Thyroid gland (tissue), 4 donors: ENCODE measurements at regions not wholly inside any gene's neighbourhood (a gene's known extent, or its start where the extent isn't known, plus 50 kb on each side); places are given as distances from the start of the nearest gene placed in this dataset.

Experiments
- DNase-seq, 2 donors: peaks; one replicate each; pipeline ENCODE4 v3.0.0-alpha.2; 2019
- H3K27ac ChIP-seq, 3 donors: fragments of 200-600 bp; sonication (generic); 1 replicate in 2 of 3; 2 replicates in 1 of 3; pipeline ENCODE4 v1.5.1; 2016 to 2019; ENCODE audit warnings: mild to moderate bottlenecking in 1 of 3, moderate library complexity in 1 of 3
- H3K27me3 ChIP-seq: fragments of 200-600 bp; sonication (generic); one replicate; pipeline ENCODE4 v1.5.1; 2019
- H3K36me3 ChIP-seq, 2 donors: fragments of 200-600 bp; sonication (generic); one replicate each; pipeline ENCODE4 v1.5.1; 2016 to 2019
- H3K4me1 ChIP-seq, 2 donors: fragments of 200-600 bp; sonication (generic); one replicate each; pipeline ENCODE4 v1.5.1; 2017 to 2019
- H3K4me3 ChIP-seq, 3 donors: fragments of 200-600 bp; sonication (generic); replicated peaks in 1 of 3; 1 replicate in 2 of 3; 2 replicates in 1 of 3; pipeline ENCODE4 v1.5.1; 2016; ENCODE audit warnings: mild to moderate bottlenecking in 1 of 3
- H3K9me3 ChIP-seq: fragments of 200-600 bp; sonication (generic); one replicate; pipeline ENCODE4 v1.5.1; 2017
- POLR2A ChIP-seq, 2 donors: fragments of 450-650 bp; IDR thresholded peaks; one replicate each; pipeline ENCODE4 v1.6.1; 2017; ENCODE audit warnings: antibody characterized with exemption in 2 of 2, mild to moderate bottlenecking in 2 of 2, moderate library complexity in 1 of 2
- WGBS, 2 donors: methylation state at CpG; one replicate each; pipeline ENCODE4 v1.1.5; 2017; 5-methylcytosine and 5-hydroxymethylcytosine counted together
- intact Hi-C: fragments of 100-400 bp; cut with DNase I; formaldehyde crosslinking; loops from one replicate; pipeline ENCODE4 v1.15.1; 2023
- TF ChIP-seq, protein P1 (sequence below), 6 experiments: fragments of 200-600 bp in 3 of 6; fragments of 450-650 bp in 3 of 6; sonication (generic) in 3 of 6; IDR thresholded peaks; one replicate each; pipeline ENCODE4 v1.5.1; 2016 to 2019; ENCODE audit warnings: antibody characterized with exemption in 6 of 6, mild to moderate bottlenecking in 2 of 6, inconsistent platforms in 1 of 6, moderate library complexity in 1 of 6

DNA sequence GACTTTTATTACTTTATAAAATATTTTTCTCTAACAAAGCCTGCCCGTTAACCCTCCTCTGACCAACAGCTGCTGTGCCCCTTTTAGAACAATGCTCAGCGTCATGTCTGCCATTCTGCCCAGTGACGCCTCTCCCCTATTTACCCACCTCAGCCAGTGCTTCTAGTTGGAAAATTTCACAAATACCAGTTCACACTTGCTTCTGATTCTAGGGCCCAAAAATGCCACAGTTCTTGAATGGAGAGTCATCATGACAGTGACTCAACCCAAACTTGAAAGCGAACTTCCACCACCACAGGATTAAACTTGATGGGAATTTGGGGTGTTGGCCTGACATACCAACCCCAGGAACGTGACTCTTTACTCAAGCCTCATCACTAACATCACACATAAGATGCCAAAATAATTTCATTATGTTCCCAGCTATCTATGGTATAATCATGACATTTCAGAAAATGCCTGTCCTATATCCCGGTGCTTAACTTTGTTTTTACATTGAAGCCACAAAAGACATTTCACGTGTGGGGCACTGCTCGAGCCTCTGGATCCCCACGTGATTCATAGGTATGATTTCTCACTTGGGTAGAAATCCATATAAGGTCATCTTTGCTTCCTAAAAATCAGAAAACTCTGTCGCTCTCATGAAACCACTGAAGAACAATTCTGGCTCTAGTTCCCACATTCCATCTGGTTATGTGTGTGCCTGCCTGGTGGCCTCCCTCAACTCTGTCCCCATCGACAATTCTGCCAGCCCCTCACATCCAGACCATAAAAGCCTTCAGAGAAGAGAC lies 220.9 kb downstream of the ACTL7B start:
- intact Hi-C loops, result no loop called here

DNA sequence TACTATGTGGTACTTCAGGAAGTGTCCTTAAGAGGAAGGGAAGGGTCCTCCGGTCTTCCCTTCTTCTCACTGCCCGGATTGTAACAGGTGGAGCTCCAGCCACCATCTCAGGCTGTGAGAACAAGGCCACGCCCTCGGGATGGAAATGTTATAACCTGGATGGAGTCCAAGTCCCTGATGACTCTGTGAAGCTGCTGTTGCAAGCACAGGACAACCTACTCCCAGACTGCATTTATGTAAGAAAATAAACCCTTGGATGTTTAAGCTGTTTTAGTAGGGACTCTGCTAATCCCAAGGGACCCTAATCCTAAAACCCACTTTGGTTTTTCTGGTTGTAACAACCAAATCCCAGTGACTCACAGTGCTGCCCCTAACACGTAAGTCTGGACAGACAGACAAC lies 221.6 kb downstream of the ACTL7B start:
- no peaks in the 10 kb centered on the region for H3K9me3 ChIP-seq
- H3K36me3 ChIP-seq, result no peaks in the 10 kb centered on the region
- DNase-seq, result no peak
- H3K27me3 ChIP-seq, result no peaks in the 10 kb centered on the region
- no peak overlapping the region for H3K27ac ChIP-seq
- intact Hi-C loops, result no loop called here
- WGBS, 2 donors, result 28 to 55% methylated on average over 5 of the region's 5 CpGs
- H3K4me3 ChIP-seq, result no peak overlapping the region
- TF ChIP-seq, protein P1, sequence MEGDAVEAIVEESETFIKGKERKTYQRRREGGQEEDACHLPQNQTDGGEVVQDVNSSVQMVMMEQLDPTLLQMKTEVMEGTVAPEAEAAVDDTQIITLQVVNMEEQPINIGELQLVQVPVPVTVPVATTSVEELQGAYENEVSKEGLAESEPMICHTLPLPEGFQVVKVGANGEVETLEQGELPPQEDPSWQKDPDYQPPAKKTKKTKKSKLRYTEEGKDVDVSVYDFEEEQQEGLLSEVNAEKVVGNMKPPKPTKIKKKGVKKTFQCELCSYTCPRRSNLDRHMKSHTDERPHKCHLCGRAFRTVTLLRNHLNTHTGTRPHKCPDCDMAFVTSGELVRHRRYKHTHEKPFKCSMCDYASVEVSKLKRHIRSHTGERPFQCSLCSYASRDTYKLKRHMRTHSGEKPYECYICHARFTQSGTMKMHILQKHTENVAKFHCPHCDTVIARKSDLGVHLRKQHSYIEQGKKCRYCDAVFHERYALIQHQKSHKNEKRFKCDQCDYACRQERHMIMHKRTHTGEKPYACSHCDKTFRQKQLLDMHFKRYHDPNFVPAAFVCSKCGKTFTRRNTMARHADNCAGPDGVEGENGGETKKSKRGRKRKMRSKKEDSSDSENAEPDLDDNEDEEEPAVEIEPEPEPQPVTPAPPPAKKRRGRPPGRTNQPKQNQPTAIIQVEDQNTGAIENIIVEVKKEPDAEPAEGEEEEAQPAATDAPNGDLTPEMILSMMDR (IDR thresholded peaks at IDR 0.05), result no peak
- TF ChIP-seq POLR2A (IDR thresholded peaks at IDR 0.05), result no peak
- no peaks in the 10 kb centered on the region for H3K4me1 ChIP-seq

More for the DNA sequence above, 220.9 kb downstream of the ACTL7B start:
- H3K9me3 ChIP-seq, result no peaks in the 10 kb centered on the region
- no peak for DNase-seq
- no peaks in the 10 kb centered on the region for H3K4me1 ChIP-seq
- H3K4me3 ChIP-seq, result no peak overlapping the region
- no peaks in the 10 kb centered on the region for H3K27me3 ChIP-seq
- 90 to 92% methylated on average over 11 of the region's 11 CpGs for WGBS, 2 donors
- TF ChIP-seq, protein P1 (IDR thresholded peaks at IDR 0.05), result no peak
- no peak for TF ChIP-seq POLR2A (IDR thresholded peaks at IDR 0.05)
- no peak overlapping the region for H3K27ac ChIP-seq
- H3K36me3 ChIP-seq, result no peaks in the 10 kb centered on the region

DNA sequence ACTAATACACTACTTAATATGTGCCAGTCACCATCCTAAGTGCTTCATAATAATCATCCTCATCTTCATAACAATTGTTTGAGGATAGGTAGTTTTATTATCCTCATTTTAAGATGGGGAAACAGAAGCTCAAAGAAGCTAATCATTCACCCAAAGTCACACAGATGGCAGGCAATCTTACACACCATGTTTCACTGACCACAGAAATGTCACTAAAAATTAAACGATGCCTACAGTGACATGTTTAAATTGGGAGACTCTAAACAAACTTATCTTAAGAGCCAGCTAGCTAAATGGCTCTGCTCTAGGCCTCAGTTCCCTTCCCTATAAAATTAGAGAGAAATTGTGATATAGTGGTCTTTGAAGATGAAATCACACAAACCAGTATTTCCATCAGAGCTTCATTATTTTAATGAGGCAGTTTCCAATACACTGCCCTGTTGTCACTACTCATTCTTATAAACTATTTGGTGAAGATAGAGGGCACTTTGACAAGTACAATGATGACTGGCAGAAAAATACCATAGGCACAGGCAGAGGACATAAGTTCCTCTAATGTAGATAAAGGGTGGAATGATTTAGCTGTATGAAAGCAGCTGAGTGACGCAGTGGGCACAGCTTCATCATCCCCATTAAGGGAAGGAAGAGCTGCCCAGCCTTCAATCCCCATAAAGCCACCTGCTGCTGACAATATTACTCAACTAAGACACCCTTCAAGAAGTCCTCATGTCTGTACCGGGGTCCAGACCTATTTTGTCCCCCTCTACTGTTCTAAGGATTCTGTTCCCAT lies 224.1 kb downstream of the ACTL7B start:
- no peaks in the 10 kb centered on the region for H3K9me3 ChIP-seq
- no peak overlapping the region for H3K27ac ChIP-seq
- intact Hi-C loops, result no loop called here
- no peak for TF ChIP-seq POLR2A (IDR thresholded peaks at IDR 0.05)
- TF ChIP-seq, protein P1 (IDR thresholded peaks at IDR 0.05), result no peak
- no peaks in the 10 kb centered on the region for H3K36me3 ChIP-seq
- H3K4me3 ChIP-seq, result no peak overlapping the region
- WGBS, 2 donors, result 77 to 80% methylated on average over 3 of the region's 3 CpGs
- H3K27me3 ChIP-seq, result no peaks in the 10 kb centered on the region
- H3K4me1 ChIP-seq, result no peaks in the 10 kb centered on the region
- no peak for DNase-seq

DNA sequence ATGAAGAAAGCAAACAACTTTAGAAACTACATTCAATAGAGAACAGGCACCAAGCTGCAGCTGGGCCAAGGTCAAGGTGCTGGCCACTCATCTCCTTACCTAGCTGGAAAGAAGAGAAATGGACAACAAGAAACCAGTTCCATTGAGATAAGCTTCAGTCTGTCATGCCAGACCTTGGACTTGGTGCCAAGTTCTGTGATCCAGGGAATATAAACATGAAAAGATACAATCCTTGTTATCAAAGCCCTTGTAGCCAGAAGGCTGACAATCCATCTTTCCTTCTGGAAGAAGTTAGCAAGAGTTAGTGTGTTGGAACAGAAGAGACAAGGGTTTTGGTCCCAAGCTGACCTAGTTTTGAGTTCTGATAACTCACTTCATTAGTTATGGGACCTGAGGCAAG lies 227.5 kb downstream of the ACTL7B start:
- no peak overlapping the region for H3K4me3 ChIP-seq
- no peaks in the 10 kb centered on the region for H3K27me3 ChIP-seq
- intact Hi-C loops, result no loop called here
- no peaks in the 10 kb centered on the region for H3K36me3 ChIP-seq
- H3K4me1 ChIP-seq, result no peaks in the 10 kb centered on the region
- H3K27ac ChIP-seq, result no peak overlapping the region
- TF ChIP-seq, protein P1 (IDR thresholded peaks at IDR 0.05), result no peak
- TF ChIP-seq POLR2A (IDR thresholded peaks at IDR 0.05), result no peak
- H3K9me3 ChIP-seq, result no peaks in the 10 kb centered on the region
- no peak for DNase-seq

DNA sequence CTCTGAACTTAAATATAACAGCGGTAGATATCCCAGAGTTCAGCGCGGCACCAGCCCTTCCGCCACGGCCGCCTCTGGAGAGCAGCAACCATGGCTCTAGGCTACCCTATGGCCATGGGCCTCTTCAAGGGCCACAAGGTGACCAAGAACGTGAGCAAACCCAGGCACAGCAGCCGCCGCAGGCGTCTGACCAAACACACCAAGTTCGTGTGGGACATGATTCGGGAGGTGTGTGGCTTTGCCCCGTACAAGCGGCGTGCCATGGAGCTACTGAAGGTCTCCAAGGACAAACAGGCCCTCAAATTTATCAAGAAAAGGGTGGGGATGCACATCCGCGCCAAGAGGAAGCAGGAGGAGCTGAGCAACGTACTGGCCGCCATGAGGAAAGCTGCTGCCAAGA lies 229.0 kb downstream of the ACTL7B start:
- H3K9me3 ChIP-seq, result no peaks in the 10 kb centered on the region
- H3K4me3 ChIP-seq, result no peak overlapping the region
- TF ChIP-seq, protein P1 (IDR thresholded peaks at IDR 0.05), result no peak
- TF ChIP-seq POLR2A (IDR thresholded peaks at IDR 0.05), result no peak
- WGBS, 2 donors, result 94 to 97% methylated on average over 19 of the region's 19 CpGs
- no peaks in the 10 kb centered on the region for H3K36me3 ChIP-seq
- no peaks in the 10 kb centered on the region for H3K27me3 ChIP-seq
- DNase-seq, result no peak
- no peaks in the 10 kb centered on the region for H3K4me1 ChIP-seq
- no peak overlapping the region for H3K27ac ChIP-seq
- intact Hi-C loops, result no loop called here
